Hepatocyte (in vitro differentiated cells): ENCODE measurements at regions not wholly inside any gene's neighbourhood (a gene's known extent, or its start where the extent isn't known, plus 50 kb on each side); places are given as distances from the start of the nearest gene placed in this dataset.

ENCODE experiments used
- DNase-seq: peaks from one replicate; pipeline ENCODE4 v3.0.0-alpha.2; 2016; ENCODE audit warnings: low spot score
- H2AFZ ChIP-seq: fragments of 200-600 bp; sonication (generic); 2 replicates; pipeline ENCODE4 v1.6.0; 2016; ENCODE audit warnings: antibody characterized with exemption, mild to moderate bottlenecking
- H3K27ac ChIP-seq: fragments of 200-600 bp; sonication (generic); 2 replicates; pipeline ENCODE4 v1.5.1; 2016; ENCODE audit warnings: mild to moderate bottlenecking
- H3K27me3 ChIP-seq: fragments of 200-600 bp; sonication (generic); 2 replicates; pipeline ENCODE4 v1.6.1; 2016
- H3K36me3 ChIP-seq: fragments of 200-600 bp; sonication (generic); replicated peaks from 2 replicates; pipeline ENCODE4 v1.5.1; 2016; ENCODE audit warnings: low read depth; ENCODE audit not compliant: insufficient read depth
- H3K4me1 ChIP-seq: fragments of 200-600 bp; sonication (generic); 2 replicates; pipeline ENCODE4 v1.5.1; 2016; ENCODE audit warnings: mild to moderate bottlenecking, moderate library complexity; ENCODE audit not compliant: insufficient read depth
- H3K4me2 ChIP-seq: fragments of 200-600 bp; sonication (generic); 2 replicates; pipeline ENCODE4 v1.6.0; 2016
- H3K4me3 ChIP-seq: fragments of 200-600 bp; sonication (generic); 2 replicates; pipeline ENCODE4 v1.5.1; 2016; ENCODE audit warnings: mild to moderate bottlenecking
- H3K79me2 ChIP-seq: fragments of 200-600 bp; sonication (generic); 2 replicates; pipeline ENCODE4 v1.6.0; 2017; ENCODE audit warnings: mild to moderate bottlenecking
- H3K9me2 ChIP-seq: fragments of 200-600 bp; sonication (generic); replicated peaks from 2 replicates; pipeline ENCODE4 v1.6.0; 2017; ENCODE audit warnings: mild to moderate bottlenecking; ENCODE audit not compliant: insufficient read depth
- H3K9me3 ChIP-seq: fragments of 200-600 bp; sonication (generic); 2 replicates; pipeline ENCODE4 v1.5.1; 2016; ENCODE audit warnings: low read depth, mild to moderate bottlenecking
- H4K20me1 ChIP-seq: fragments of 200-600 bp; sonication (generic); 2 replicates; pipeline ENCODE4 v1.6.0; 2016; ENCODE audit warnings: mild to moderate bottlenecking; ENCODE audit not compliant: insufficient read depth, poor library complexity, severe bottlenecking
- CTCF ChIP-seq: fragments of 200-600 bp; sonication (generic); IDR thresholded peaks from 2 replicates; pipeline ENCODE4 v1.5.1; 2016; ENCODE audit warnings: antibody characterized with exemption, mild to moderate bottlenecking; ENCODE audit not compliant: poor library complexity
- EZH2 ChIP-seq: fragments of 200-600 bp; sonication (generic); IDR thresholded peaks from 2 replicates; pipeline ENCODE4 v1.6.1; 2016; ENCODE audit warnings: antibody characterized with exemption, mild to moderate bottlenecking, borderline replicate concordance
- EZH2phosphoT487 ChIP-seq: fragments of 200-600 bp; sonication (generic); IDR thresholded peaks from one replicate; pipeline ENCODE4 v1.6.1; 2018; ENCODE audit warnings: antibody characterized with exemption, mild to moderate bottlenecking, low read depth, moderate library complexity; ENCODE audit not compliant: unreplicated experiment, severe bottlenecking
- WGBS: methylation state at CpG from one replicate; pipeline ENCODE4 v1.1.6; 2016; ENCODE audit warnings: low lambda C conversion rate; ENCODE audit errors: missing lambda C conversion rate; 5-methylcytosine and 5-hydroxymethylcytosine counted together

- no peaks in the 10 kb centered on the region for H3K4me1 ChIP-seq
- no peak overlapping the region for H3K4me2 ChIP-seq
- no peak overlapping the region for H2AFZ ChIP-seq
- no peaks in the 10 kb centered on the region for H3K36me3 ChIP-seq
- H3K4me3 ChIP-seq: no peak overlapping the region
- no peaks in the 10 kb centered on the region for H3K79me2 ChIP-seq
- no peaks in the 10 kb centered on the region for H4K20me1 ChIP-seq
- no peaks in the 10 kb centered on the region for H3K27me3 ChIP-seq
- TF ChIP-seq EZH2phosphoT487: no peak
- no peak for TF ChIP-seq EZH2
- TF ChIP-seq CTCF: no peak
- 33% methylated on average over 1 of the region's 1 CpG for WGBS
- H3K9me2 ChIP-seq: no peaks in the 10 kb centered on the region
- H3K27ac ChIP-seq: no peak overlapping the region
- no peak for DNase-seq
- no peaks in the 10 kb centered on the region for H3K9me3 ChIP-seq
Measured at GRCh38 chr6:55974688-55975087, 99.3 kb upstream of the BMP5 start.

GRCh38 chr6:55972091-55972490 lies 96.7 kb upstream of the BMP5 start:
- H3K27me3 ChIP-seq: no peaks in the 10 kb centered on the region
- H3K4me3 ChIP-seq: no peak overlapping the region
- TF ChIP-seq EZH2 (no peak), CTCF (no peak), EZH2phosphoT487 (no peak)
- H3K79me2 ChIP-seq: no peaks in the 10 kb centered on the region
- 78% methylated on average over 1 of the region's 1 CpG for WGBS
- H4K20me1 ChIP-seq: no peaks in the 10 kb centered on the region
- no peak overlapping the region for H3K27ac ChIP-seq
- no peak overlapping the region for H3K4me2 ChIP-seq
- no peaks in the 10 kb centered on the region for H3K9me2 ChIP-seq
- H3K36me3 ChIP-seq: no peaks in the 10 kb centered on the region
- no peak overlapping the region for H2AFZ ChIP-seq
- H3K4me1 ChIP-seq: no peaks in the 10 kb centered on the region
- H3K9me3 ChIP-seq: no peaks in the 10 kb centered on the region
- DNase-seq: no peak

- H3K27ac ChIP-seq: peak overlapping the region; percentile 60
- no peaks in the 10 kb centered on the region for H3K27me3 ChIP-seq
- 40% methylated on average over 3 of the region's 3 CpGs for WGBS
- H2AFZ ChIP-seq: no peak overlapping the region
- no peak overlapping the region for H3K4me3 ChIP-seq
- no peaks in the 10 kb centered on the region for H3K9me3 ChIP-seq
- H4K20me1 ChIP-seq: no peaks in the 10 kb centered on the region
- no peaks in the 10 kb centered on the region for H3K9me2 ChIP-seq
- no peaks in the 10 kb centered on the region for H3K36me3 ChIP-seq
- no peaks in the 10 kb centered on the region for H3K4me1 ChIP-seq
- TF ChIP-seq CTCF (no peak), EZH2phosphoT487 (no peak), EZH2 (no peak)
- no peaks in the 10 kb centered on the region for H3K79me2 ChIP-seq
- no peak overlapping the region for H3K4me2 ChIP-seq
- DNase-seq: no peak
Measured at GRCh38 chr6:55969526-55969925, 94.1 kb upstream of the BMP5 start.

GRCh38 chr6:55968926-55969325 lies 93.5 kb upstream of the BMP5 start:
- no peak overlapping the region for H2AFZ ChIP-seq
- H3K9me2 ChIP-seq: no peaks in the 10 kb centered on the region
- H3K4me2 ChIP-seq: no peak overlapping the region
- no peaks in the 10 kb centered on the region for H3K36me3 ChIP-seq
- no peaks in the 10 kb centered on the region for H3K9me3 ChIP-seq
- TF ChIP-seq EZH2phosphoT487 (no peak), EZH2 (no peak), CTCF (no peak)
- no peaks in the 10 kb centered on the region for H4K20me1 ChIP-seq
- no peaks in the 10 kb centered on the region for H3K79me2 ChIP-seq
- H3K4me1 ChIP-seq: no peaks in the 10 kb centered on the region
- peak; percentile 45 for DNase-seq
- peak overlapping the region; percentile 60 for H3K27ac ChIP-seq
- H3K27me3 ChIP-seq: no peaks in the 10 kb centered on the region
- H3K4me3 ChIP-seq: no peak overlapping the region
